ENCODE measurements at regions not wholly inside any gene's neighbourhood (a gene's known extent, or its start where the extent isn't known, plus 50 kb on each side); places are given as distances from the start of the nearest gene placed in this dataset.

- H3K9me2 ChIP-seq (ENCODE audit: insufficient read depth, low read length) = no peaks in the 10 kb centered on the region
- no peaks in the 10 kb centered on the region for H3K27me3 ChIP-seq (ENCODE audit: insufficient read depth, low read depth, low read length)
- H2AFZ ChIP-seq (ENCODE audit: low read depth, low read length) = no peak overlapping the region
- H3K36me3 ChIP-seq (ENCODE audit: insufficient read depth, low read length) = no peaks in the 10 kb centered on the region
- no peak for TF ChIP-seq RAD21 (conservative IDR thresholded peaks at IDR 0.05)
- no peak for TF ChIP-seq POLR2AphosphoS5 (IDR thresholded peaks at IDR 0.05)
- TF ChIP-seq CTCF (IDR thresholded peaks at IDR 0.05; ENCODE audit: poor library complexity, severe bottlenecking) = no peak
- no peak for TF ChIP-seq EP300 (conservative IDR thresholded peaks at IDR 0.05; ENCODE audit: poor library complexity, severe bottlenecking)
- no peak for TF ChIP-seq REST (IDR thresholded peaks at IDR 0.05; ENCODE audit: borderline replicate concordance)
- TF ChIP-seq EZH2 (IDR thresholded peaks at IDR 0.05; ENCODE audit: borderline replicate concordance, insufficient read depth, low read length, poor library complexity, severe bottlenecking) = no peak
- TF ChIP-seq MXI1 (conservative IDR thresholded peaks at IDR 0.05; ENCODE audit: poor library complexity, severe bottlenecking) = no peak
- TF ChIP-seq SMC3 (conservative IDR thresholded peaks at IDR 0.05; ENCODE audit: poor library complexity) = no peak
- TF ChIP-seq TAF1 (IDR thresholded peaks at IDR 0.05; ENCODE audit: low read depth) = no peak
- H3K4me3 ChIP-seq (ENCODE audit: low read length) = no peak overlapping the region
- no peaks in the 10 kb centered on the region for H3K79me2 ChIP-seq (replicated peaks; ENCODE audit: insufficient read depth, low read length)
- no peak overlapping the region for H3K27ac ChIP-seq (ENCODE audit: low read length)
- H3K9me3 ChIP-seq (ENCODE audit: low read length) = peaks cover 5% of the 10 kb centered on the region
- H3K4me2 ChIP-seq (ENCODE audit: low read length) = no peak overlapping the region
- H3K9ac ChIP-seq (ENCODE audit: low read length) = no peak overlapping the region
- H4K20me1 ChIP-seq (ENCODE audit: insufficient read depth) = no peaks in the 10 kb centered on the region
- no peaks in the 10 kb centered on the region for H3F3A ChIP-seq (ENCODE audit: insufficient read depth, low read length, poor library complexity, severe bottlenecking)
These were observed 800.0 kb downstream of the KCNJ18 start for GRCh38 chr17:22492331-22492730.

GRCh38 chr17:22496450-22496849, 804.1 kb downstream of the KCNJ18 start:
- Histone ChIP-seq H3K79me2 (replicated peaks; ENCODE audit: insufficient read depth, low read length) (no peaks in the 10 kb centered on the region), H3F3A (ENCODE audit: insufficient read depth, low read length, poor library complexity, severe bottlenecking) (no peaks in the 10 kb centered on the region), H3K4me2 (ENCODE audit: low read length) (no peak overlapping the region), H3K9ac (ENCODE audit: low read length) (no peak overlapping the region), H4K20me1 (ENCODE audit: insufficient read depth) (no peaks in the 10 kb centered on the region), H3K27me3 (ENCODE audit: insufficient read depth, low read depth, low read length) (no peaks in the 10 kb centered on the region), H3K4me3 (ENCODE audit: low read length) (no peak overlapping the region), H3K27ac (ENCODE audit: low read length) (no peak overlapping the region), H3K9me3 (ENCODE audit: low read length) (peaks cover 5% of the 10 kb centered on the region), H3K9me2 (ENCODE audit: insufficient read depth, low read length) (no peaks in the 10 kb centered on the region), H2AFZ (ENCODE audit: low read depth, low read length) (no peak overlapping the region), H3K36me3 (ENCODE audit: insufficient read depth, low read length) (no peaks in the 10 kb centered on the region)
- no peak for TF ChIP-seq REST (IDR thresholded peaks at IDR 0.05; ENCODE audit: borderline replicate concordance)
- no peak for TF ChIP-seq CTCF (IDR thresholded peaks at IDR 0.05; ENCODE audit: poor library complexity, severe bottlenecking)
- TF ChIP-seq TAF1 (IDR thresholded peaks at IDR 0.05; ENCODE audit: low read depth) = no peak
- TF ChIP-seq RAD21 (conservative IDR thresholded peaks at IDR 0.05) = no peak
- no peak for TF ChIP-seq POLR2AphosphoS5 (IDR thresholded peaks at IDR 0.05)
